AG04450 (cell line): ENCODE measurements at regions not wholly inside any gene's neighbourhood (a gene's known extent, or its start where the extent isn't known, plus 50 kb on each side); places are given as distances from the start of the nearest gene placed in this dataset.

Experiments used
- CTCF ChIA-PET: fragments of 300-600, 350-600 bp; formaldehyde crosslinking; extraction: SDS; loops from one replicate; lab custom pipeline; 2022; ENCODE audit warnings: antibody characterized with exemption, inconsistent platforms; lab: Charles Lee
- POLR2A ChIA-PET: fragments of 350-600 bp; formaldehyde crosslinking; extraction: SDS; loops from one replicate; lab custom pipeline; 2021; ENCODE audit warnings: antibody characterized with exemption, inconsistent platforms; lab: Yijun Ruan, JAX
- DNase-seq: peaks from one replicate; pipeline ENCODE4 v3.0.0-alpha.2; 2011; ENCODE audit warnings: low read depth, low spot score
- H3K27ac ChIP-seq: one replicate; pipeline ENCODE4 v1.5.1; 2012; ENCODE audit warnings: low read depth, low read length, control low read depth
- H3K27me3 ChIP-seq: one replicate; pipeline ENCODE4 v1.6.0; 2012; ENCODE audit warnings: low read length; ENCODE audit not compliant: control insufficient read depth, insufficient read depth
- H3K4me3 ChIP-seq: 2 replicates; pipeline ENCODE4 v1.5.1; 2011; ENCODE audit warnings: mild to moderate bottlenecking, low read depth, low read length, control low read depth
- H3K9me3 ChIP-seq: 2 replicates; pipeline ENCODE4 v1.5.1; 2012; ENCODE audit warnings: low read length; ENCODE audit not compliant: control insufficient read depth, insufficient read depth
- CTCF ChIP-seq: IDR thresholded peaks from 2 replicates; pipeline ENCODE4 v1.5.1; 2011; ENCODE audit warnings: low read depth, low read length, control low read depth, inconsistent platforms

- Histone ChIP-seq H3K27ac (no peak overlapping the region), H3K27me3 (no peaks in the 10 kb centered on the region), H3K4me3 (no peak overlapping the region), H3K9me3 (no peaks in the 10 kb centered on the region)
- DNase-seq, result no peak
- TF ChIP-seq CTCF, result no peak
- ChIA-PET CTCF (no interaction called here), POLR2A (no interaction called here)
These were observed 156.6 kb upstream of the UBE2E2 start for GRCh38 chr3:23046536-23046935.

DNA sequence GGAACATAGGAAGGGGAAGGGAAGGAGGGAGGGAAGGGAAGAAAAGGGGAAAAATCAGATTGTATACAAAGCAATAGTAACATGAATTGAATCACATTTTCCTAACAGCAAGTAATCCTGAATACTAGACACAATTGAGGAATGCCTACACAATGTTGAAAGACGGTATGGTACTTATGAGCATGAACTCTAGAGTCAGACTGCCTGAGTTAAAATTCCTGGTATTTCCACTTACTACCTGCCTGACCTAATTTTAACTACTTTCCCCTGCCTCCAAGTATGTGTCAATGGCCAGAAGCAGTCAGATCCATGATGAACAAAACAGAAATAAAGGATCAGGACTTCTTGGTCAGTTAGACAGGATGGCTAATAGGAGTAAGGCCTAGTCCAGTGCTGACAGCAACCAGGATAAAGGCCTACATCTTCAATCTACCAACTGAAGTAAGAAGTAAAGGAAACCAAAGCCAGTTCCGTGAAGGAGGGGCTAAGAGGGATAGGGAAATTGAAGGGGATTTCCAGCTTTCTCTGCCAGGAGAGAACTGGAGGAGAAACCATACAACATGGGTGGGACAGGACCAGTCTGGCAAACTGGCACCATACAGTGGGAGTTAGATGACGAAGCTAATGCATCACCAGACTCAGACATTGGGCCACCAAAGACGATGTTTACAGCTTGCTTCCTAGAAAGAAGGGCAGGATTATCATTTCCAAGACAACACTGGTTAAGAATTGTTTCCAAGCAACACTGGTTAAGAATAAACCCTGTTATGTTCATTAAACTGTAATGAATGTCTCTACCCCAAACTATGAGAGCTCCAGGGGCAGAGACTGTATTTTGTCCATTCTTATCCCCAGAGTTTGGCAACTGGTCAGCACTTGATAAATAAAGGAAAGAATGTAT is 151.6 kb upstream of the UBE2E2 start:
- TF ChIP-seq CTCF, result no peak
- Histone ChIP-seq H3K9me3 (no peaks in the 10 kb centered on the region), H3K27me3 (peaks cover 3% of the 10 kb centered on the region), H3K27ac (no peak overlapping the region), H3K4me3 (no peak overlapping the region)
- POLR2A ChIA-PET, result no interaction called here
- DNase-seq, result no peak
- CTCF ChIA-PET, result no interaction called here

DNA sequence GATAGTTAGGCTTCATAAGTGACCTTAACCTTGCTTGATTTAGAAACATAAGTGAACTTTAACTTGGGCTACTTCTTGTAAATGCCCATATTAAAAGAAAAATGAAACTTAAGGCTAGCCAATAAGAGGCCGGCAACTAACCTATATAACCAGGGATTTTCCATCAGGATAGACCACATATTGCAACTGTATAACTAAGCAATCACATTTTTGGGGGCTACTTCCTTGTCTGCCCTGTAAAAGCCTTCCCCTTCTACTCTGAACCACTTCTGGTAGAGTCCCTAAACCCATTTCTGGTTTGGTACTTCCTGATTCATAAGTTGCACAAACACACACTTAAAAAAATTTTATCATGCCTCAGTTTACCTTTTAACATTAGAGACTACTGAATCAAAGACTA is 150.9 kb upstream of the UBE2E2 start:
- Histone ChIP-seq H3K9me3 (no peaks in the 10 kb centered on the region), H3K27me3 (peaks cover 3% of the 10 kb centered on the region), H3K4me3 (no peak overlapping the region), H3K27ac (no peak overlapping the region)
- CTCF ChIA-PET, result no interaction called here
- TF ChIP-seq CTCF, result no peak
- no peak for DNase-seq
- POLR2A ChIA-PET, result no interaction called here

DNA sequence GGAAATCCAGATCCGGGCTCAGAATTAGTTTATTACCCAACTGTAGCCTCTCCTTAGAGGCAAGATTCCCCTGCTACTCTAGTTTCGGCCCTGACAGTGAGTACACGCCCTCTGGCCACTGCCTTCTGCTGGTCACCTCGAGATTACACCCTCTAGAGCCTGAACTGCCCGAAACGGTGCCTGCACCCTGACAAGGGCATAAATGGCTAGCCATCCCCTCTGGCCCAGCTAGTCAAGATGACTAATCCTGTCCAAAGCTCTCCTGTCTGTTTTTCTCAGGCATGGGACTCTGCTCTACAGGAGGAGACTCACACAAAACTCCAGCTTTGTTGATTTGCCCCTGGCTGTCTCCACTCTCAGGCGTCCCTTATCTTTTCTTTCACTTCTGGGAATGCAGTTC is 150.5 kb upstream of the UBE2E2 start:
- POLR2A ChIA-PET, result no interaction called here
- Histone ChIP-seq H3K4me3 (no peak overlapping the region), H3K27ac (peak overlapping the region; percentile 11), H3K27me3 (peaks cover 3% of the 10 kb centered on the region), H3K9me3 (no peaks in the 10 kb centered on the region)
- no peak for DNase-seq
- no peak for TF ChIP-seq CTCF
- CTCF ChIA-PET, result no interaction called here

DNA sequence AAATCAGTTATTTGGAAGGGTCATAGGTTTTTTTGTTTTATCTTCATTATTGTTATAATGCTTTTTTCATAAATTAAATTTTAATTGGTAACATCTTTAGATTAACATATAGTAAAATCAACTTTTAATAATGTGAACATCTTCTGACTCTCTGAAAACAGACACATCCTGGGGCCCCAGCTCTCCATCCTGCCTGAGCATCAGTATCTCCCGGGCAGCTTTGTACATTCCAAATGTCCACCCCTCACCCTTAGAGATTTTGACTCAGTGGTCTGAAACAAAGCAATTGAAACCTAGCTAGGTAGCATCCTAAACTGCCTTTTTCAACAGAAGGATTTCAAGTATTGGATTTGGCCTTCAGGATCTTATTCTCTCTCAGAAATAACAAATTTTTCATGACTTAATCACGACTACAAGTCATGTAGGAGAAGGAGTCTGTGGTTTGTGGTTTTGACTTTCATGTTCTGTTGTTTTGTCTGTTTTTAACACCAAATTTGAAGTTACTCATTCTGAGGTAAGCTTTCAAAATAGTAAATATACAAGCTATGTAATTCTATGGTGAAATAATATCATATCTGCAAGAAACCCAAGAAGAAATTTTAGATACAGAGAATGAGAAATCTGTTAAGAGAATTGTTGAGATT is 147.3 kb upstream of the UBE2E2 start:
- Histone ChIP-seq H3K27me3 (peaks cover 3% of the 10 kb centered on the region), H3K4me3 (no peak overlapping the region), H3K9me3 (no peaks in the 10 kb centered on the region), H3K27ac (no peak overlapping the region)
- POLR2A ChIA-PET, result no interaction called here
- no peak for TF ChIP-seq CTCF
- DNase-seq, result peak; percentile 15
- CTCF ChIA-PET, result no interaction called here
